ENCODE measurements at regions not wholly inside any gene's neighbourhood (a gene's known extent, or its start where the extent isn't known, plus 50 kb on each side); places are given as distances from the start of the nearest gene placed in this dataset.

- H3K4me1 ChIP-seq (ENCODE audit: insufficient read depth), result no peaks in the 10 kb centered on the region
- DNase-seq (ENCODE audit: low spot score), result no peak
- TF ChIP-seq CTCF (IDR thresholded peaks at IDR 0.05; ENCODE audit: poor library complexity), result no peak
- no peak for TF ChIP-seq EZH2 (IDR thresholded peaks at IDR 0.05; ENCODE audit: borderline replicate concordance)
- TF ChIP-seq EZH2phosphoT487 (IDR thresholded peaks at IDR 0.05; ENCODE audit: low read depth, severe bottlenecking, unreplicated experiment), result no peak
- H2AFZ ChIP-seq, result no peak overlapping the region
- no peaks in the 10 kb centered on the region for H3K36me3 ChIP-seq (replicated peaks; ENCODE audit: insufficient read depth, low read depth)
- no peak overlapping the region for H3K4me2 ChIP-seq
- H3K9me2 ChIP-seq (replicated peaks; ENCODE audit: insufficient read depth), result no peaks in the 10 kb centered on the region
- H3K4me3 ChIP-seq, result no peak overlapping the region
- H3K9me3 ChIP-seq (ENCODE audit: low read depth), result no peaks in the 10 kb centered on the region
- H3K27me3 ChIP-seq, result peaks cover 8% of the 10 kb centered on the region
- H3K27ac ChIP-seq, result no peak overlapping the region
- no peaks in the 10 kb centered on the region for H4K20me1 ChIP-seq (ENCODE audit: insufficient read depth, poor library complexity, severe bottlenecking)
- no peaks in the 10 kb centered on the region for H3K79me2 ChIP-seq
- 91% methylated on average over 4 of the region's 4 CpGs for WGBS (ENCODE audit: low lambda C conversion rate, missing lambda C conversion rate)
These were observed 205.5 kb downstream of the PHETA1 start for GRCh38 chr12:111163422-111163821.

GRCh38 chr12:111161898-111162297 lies 207.0 kb downstream of the PHETA1 start:
- no peak for TF ChIP-seq EZH2 (IDR thresholded peaks at IDR 0.05; ENCODE audit: borderline replicate concordance)
- no peak for TF ChIP-seq EZH2phosphoT487 (IDR thresholded peaks at IDR 0.05; ENCODE audit: low read depth, severe bottlenecking, unreplicated experiment)
- TF ChIP-seq CTCF (IDR thresholded peaks at IDR 0.05; ENCODE audit: poor library complexity), result no peak
- no peaks in the 10 kb centered on the region for H4K20me1 ChIP-seq (ENCODE audit: insufficient read depth, poor library complexity, severe bottlenecking)
- H3K4me3 ChIP-seq, result no peak overlapping the region
- H3K9me2 ChIP-seq (replicated peaks; ENCODE audit: insufficient read depth), result no peaks in the 10 kb centered on the region
- no peaks in the 10 kb centered on the region for H3K36me3 ChIP-seq (replicated peaks; ENCODE audit: insufficient read depth, low read depth)
- H3K4me1 ChIP-seq (ENCODE audit: insufficient read depth), result no peaks in the 10 kb centered on the region
- no peak overlapping the region for H3K27ac ChIP-seq
- WGBS (ENCODE audit: low lambda C conversion rate, missing lambda C conversion rate), result 96% methylated on average over 7 of the region's 7 CpGs
- no peak overlapping the region for H3K4me2 ChIP-seq
- no peak for DNase-seq (ENCODE audit: low spot score)
- no peaks in the 10 kb centered on the region for H3K79me2 ChIP-seq
- H2AFZ ChIP-seq, result no peak overlapping the region
- H3K27me3 ChIP-seq, result peaks cover 5% of the 10 kb centered on the region
- no peaks in the 10 kb centered on the region for H3K9me3 ChIP-seq (ENCODE audit: low read depth)

- no peaks in the 10 kb centered on the region for H4K20me1 ChIP-seq (ENCODE audit: insufficient read depth, poor library complexity, severe bottlenecking)
- WGBS (ENCODE audit: low lambda C conversion rate, missing lambda C conversion rate), result 81% methylated on average over 25 of the region's 25 CpGs
- no peaks in the 10 kb centered on the region for H3K79me2 ChIP-seq
- no peak overlapping the region for H3K27ac ChIP-seq
- no peaks in the 10 kb centered on the region for H3K36me3 ChIP-seq (replicated peaks; ENCODE audit: insufficient read depth, low read depth)
- H2AFZ ChIP-seq, result no peak overlapping the region
- TF ChIP-seq EZH2 (IDR thresholded peaks at IDR 0.05; ENCODE audit: borderline replicate concordance) (no peak), CTCF (IDR thresholded peaks at IDR 0.05; ENCODE audit: poor library complexity) (no peak), EZH2phosphoT487 (IDR thresholded peaks at IDR 0.05; ENCODE audit: low read depth, severe bottlenecking, unreplicated experiment) (no peak)
- no peaks in the 10 kb centered on the region for H3K27me3 ChIP-seq
- no peaks in the 10 kb centered on the region for H3K9me3 ChIP-seq (ENCODE audit: low read depth)
- H3K9me2 ChIP-seq (replicated peaks; ENCODE audit: insufficient read depth), result no peaks in the 10 kb centered on the region
- no peaks in the 10 kb centered on the region for H3K4me1 ChIP-seq (ENCODE audit: insufficient read depth)
- no peak for DNase-seq (ENCODE audit: low spot score)
- no peak overlapping the region for H3K4me3 ChIP-seq
- no peak overlapping the region for H3K4me2 ChIP-seq
These were observed 208.3 kb downstream of the PHETA1 start for GRCh38 chr12:111160350-111161241.

Data from hepatocyte (in vitro differentiated cells).